HG03066 (cell line): ENCODE measurements at regions not wholly inside any gene's neighbourhood (a gene's known extent, or its start where the extent isn't known, plus 50 kb on each side); places are given as distances from the start of the nearest gene placed in this dataset.

Source experiments
- ATAC-seq: cut with Tn5 transposase; IDR thresholded peaks from one replicate; pipeline ENCODE4 v1.9.1; 2021; ENCODE audit warnings: low read depth; ENCODE audit not compliant: unreplicated experiment

DNA sequence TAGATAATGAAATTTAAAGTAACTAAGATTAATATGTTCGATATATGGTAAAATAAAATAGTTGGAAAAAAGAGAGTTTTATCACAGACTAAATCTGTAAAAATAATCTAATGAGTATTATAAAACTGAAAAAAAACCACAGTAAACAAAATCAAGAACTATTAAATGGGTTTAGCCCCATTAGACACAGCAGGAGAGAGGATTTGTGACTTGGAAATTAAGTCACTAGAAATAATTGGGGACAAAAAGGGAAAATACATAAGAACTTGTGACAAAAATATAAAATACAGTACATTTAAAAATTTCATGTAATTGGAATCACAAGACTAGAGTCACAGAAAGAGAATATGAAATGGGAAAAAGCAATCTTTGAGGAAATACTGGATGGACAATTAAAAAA lies 1114.6 kb upstream of the KLHL29 start:
- ATAC-seq = no peak

- no peak for ATAC-seq
Observed at GRCh38 chr2:22273853-22274252, 1111.1 kb upstream of the KLHL29 start.

DNA sequence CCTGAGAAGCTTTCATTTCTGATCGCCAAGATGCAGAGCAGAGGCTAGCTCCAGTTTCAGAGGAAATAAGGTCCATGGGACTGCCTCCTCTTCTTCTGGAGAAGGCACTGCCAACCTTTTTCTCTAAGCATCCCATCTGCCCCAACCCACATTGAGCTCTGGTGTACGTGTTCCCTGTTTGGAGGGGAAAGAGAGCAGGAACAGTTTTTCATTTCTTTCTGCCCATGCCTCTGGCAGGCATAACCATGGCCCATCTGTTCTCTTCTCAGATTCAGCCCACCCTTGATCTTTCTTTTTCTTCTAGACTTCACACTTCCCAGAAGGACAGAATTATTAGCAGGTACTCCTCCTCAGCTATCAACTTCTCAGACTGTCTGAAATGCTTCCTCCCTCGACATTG lies 1110.3 kb upstream of the KLHL29 start:
- no peak for ATAC-seq

GRCh38 chr2:22276696-22277095 lies 1108.3 kb upstream of the KLHL29 start:
- ATAC-seq = peak; percentile 56

DNA sequence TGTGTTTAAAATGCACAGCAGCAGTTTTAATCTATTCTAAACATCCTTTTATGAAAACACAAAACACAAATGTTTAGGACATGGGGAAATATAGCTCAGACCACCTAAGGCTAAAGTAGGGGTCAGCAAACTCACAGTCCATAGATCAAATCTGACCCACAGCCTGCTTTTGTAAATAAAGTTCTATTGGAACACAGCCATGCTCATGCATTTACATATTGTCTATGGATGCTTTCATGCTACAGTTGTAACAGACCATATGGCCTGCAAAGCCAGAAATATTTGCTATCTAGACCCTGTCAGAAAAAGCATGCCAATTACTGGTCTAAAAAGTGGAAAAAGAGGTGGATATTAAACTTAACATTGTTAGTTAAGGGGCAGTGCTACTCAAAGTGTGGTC lies 1105.4 kb upstream of the KLHL29 start:
- no peak for ATAC-seq

GRCh38 chr2:22281033-22281432 lies 1103.9 kb upstream of the KLHL29 start:
- ATAC-seq = no peak

DNA sequence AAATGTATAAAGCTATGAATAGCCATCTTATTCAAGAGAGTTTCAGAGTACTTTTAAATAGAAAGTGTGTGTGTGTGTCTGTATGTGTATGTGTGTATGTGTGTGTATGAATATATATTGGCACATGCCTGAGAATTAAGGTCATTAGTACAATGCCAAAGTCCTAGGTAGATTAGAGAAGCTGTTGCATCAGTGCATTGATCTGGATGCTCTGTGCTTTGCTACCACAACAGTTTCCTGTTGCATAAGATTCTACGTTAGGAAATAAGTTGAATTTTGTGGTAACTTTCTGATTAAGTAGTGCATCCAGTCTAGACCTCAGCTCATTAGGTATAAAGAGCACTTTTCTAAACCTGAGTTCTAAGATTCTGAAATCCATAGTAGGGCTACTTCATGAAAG lies 1102.8 kb upstream of the KLHL29 start:
- no peak for ATAC-seq

DNA sequence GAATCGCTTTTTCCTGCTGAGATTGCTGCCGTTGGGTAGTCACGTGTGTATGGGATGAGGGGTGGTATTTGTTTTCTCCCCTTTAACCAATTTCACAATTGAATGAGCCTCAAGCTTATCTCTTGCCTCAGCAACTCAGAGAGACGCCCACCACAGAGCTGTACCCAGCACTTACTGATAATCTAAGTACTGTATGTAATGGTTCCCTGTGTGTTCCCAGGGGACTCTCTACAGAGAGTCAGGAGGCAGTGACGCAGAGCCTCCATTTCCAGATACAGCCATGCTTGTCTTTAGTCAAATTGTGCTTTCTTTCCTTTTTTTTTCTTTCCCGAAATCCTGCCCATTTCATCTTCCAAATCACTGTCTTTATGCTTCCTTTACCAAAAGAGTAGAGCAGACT lies 1102.1 kb upstream of the KLHL29 start:
- no peak for ATAC-seq

DNA sequence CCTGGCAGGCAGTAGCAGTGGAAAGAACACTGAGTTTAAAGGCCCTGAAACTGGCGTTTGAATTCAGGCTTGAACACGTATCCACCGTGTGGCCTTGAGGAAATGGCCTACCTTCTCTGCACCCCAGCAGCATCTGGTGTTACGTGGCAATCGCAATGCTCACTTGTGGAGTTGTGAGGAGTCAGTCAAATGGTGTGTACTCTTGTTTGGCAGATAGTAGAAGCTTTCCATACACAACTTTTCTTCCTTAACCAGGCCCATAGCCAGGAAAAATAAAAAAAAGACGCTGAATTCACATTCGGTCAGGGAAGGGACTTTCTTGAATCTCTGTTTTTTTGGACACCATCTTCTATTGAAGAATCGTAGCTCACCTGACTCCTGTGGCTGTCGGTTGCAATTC lies 1101.5 kb upstream of the KLHL29 start:
- ATAC-seq = no peak

GRCh38 chr2:22290302-22290701 lies 1094.7 kb upstream of the KLHL29 start:
- no peak for ATAC-seq

GRCh38 chr2:22290909-22291473 lies 1094.0 kb upstream of the KLHL29 start:
- ATAC-seq = no peak

DNA sequence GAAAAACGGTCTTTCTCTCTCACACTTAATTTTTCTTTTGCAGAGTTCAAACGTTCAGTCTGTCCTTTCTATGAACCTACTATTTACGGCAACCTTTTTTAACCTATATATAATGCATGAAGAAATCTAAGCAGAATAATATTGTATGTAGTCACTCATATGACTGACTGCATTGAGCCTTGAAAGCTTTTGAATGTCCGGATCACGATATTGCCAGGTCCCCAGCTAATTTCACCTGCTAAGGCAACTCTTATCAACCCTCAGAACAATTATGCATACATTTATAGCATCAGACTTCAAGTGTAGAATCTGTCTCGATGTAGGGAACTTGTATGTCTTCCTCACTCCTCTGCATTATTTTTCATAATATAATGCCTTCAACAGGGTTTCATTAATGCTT lies 1083.8 kb upstream of the KLHL29 start:
- no peak for ATAC-seq

GRCh38 chr2:22326250-22326649 lies 1058.7 kb upstream of the KLHL29 start:
- no peak for ATAC-seq

DNA sequence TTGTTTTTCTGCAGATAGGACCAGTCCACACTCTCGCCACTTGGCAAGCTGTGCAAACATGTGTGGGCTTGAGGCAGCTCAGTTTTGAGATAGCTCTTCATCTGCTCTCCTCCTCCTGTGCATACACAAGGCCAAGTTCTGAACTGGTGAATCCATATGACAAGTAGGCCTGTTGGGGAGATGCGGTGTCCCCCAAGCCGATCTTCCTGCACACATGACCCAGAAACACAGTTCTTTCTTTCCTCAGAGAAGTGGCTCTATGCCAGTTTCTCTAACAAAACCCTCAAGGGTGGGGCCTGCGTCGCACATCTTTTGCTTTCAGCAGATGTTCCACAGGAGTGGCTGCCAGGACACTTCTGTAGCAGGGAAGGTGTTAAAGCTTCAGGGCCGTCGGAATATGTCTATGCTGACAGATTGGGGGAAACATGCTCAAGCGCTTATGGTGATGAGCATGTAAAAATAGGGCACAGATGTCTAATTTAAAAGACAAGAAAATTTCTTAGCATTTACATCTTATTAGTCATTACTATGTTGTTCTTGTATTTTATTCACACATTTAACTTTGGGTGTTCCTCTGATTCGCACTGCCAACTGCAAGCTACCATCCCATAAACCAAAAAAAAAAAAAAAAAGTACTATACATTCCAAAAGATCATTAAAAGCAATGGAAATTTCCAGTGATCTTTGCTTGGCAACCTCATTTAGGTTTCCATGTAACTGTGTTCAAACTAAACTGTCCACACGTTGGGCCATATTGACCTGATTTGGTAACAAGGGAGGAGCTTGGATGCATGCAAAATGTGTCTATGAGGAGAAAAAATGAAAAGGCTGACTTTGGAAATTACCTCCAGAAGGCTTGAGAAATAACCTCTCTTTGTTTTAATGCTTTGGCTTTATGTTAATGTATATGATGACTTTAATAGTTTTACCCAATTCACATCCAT lies 1055.5 kb upstream of the KLHL29 start:
- no peak for ATAC-seq

DNA sequence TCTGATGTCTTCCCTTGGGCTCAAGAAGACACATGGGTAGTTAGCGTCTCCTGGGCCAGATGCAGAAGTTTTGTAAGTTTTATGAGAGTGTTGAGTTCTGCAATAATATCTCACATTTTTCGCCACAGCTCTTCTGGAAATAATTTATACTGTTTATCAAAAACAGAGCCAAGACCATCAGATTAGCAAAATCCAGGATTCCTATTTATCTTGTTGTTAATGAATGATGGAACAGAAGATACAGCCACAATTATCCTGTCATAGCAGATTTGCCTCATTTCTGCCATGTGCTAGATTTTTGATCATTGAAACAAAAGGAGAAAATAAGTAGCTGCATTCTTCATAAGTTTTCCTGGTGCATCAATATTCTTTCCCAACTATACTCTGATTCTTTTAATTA lies 1048.6 kb upstream of the KLHL29 start:
- ATAC-seq = no peak

- no peak for ATAC-seq
Observed at GRCh38 chr2:22340716-22341115, 1044.3 kb upstream of the KLHL29 start.

DNA sequence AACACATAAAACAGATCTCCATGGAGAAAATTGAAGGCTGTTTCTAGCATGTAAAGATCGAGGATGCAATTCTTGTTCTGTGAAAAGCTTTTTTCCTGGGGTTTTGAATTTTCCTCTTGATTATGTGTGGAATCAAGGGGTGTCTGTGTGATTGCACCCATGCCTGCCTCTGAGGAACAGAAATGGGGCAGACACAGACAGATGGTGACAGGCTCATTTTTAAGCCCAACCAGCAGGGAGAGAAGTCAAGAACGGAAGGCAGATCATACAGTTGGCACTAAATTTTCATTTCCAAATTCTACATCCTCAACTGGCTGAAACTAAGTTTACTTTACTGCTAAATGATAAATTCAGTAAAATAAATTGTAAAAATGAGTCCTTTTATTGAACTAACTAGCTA lies 1037.7 kb upstream of the KLHL29 start:
- ATAC-seq = no peak

- ATAC-seq = no peak
Observed at GRCh38 chr2:22350621-22351020, 1034.4 kb upstream of the KLHL29 start.

- ATAC-seq = peak; percentile 87
Observed at GRCh38 chr2:22355816-22356433, 1029.1 kb upstream of the KLHL29 start.

- no peak for ATAC-seq
Observed at GRCh38 chr2:22359071-22359672, 1025.8 kb upstream of the KLHL29 start.

DNA sequence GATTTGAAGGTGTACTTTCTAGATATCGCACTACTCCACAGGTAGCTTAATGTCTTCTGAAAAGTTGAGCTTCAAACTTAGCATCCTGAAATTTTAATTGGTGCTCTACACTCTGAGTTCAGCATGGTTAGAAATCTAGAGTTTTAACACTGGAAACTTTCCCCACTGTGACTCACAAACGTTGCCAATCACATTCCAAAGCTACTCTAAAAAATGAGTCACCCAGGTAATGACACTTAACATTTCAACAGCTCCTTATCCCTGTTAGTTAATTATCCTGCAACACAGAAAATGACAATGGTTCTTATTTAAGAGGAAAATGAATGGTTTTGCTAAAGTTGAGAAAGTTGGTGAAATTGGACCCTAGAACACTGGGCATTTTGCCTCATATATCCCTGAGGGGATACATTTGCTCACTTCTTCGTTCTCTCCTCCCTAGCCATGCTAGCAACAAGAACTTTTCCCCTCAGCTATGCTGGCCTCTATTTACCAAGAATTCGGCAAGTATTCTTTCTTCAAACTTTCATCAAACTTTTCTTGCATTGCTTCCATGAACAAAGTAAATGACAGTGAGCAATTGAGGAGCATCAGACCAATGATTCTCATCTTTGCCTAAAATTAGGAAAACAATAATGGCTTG lies 1024.1 kb upstream of the KLHL29 start:
- ATAC-seq = no peak
